Fibroblast of peridontal ligament (primary cell): ENCODE measurements at regions not wholly inside any gene's neighbourhood (a gene's known extent, or its start where the extent isn't known, plus 50 kb on each side); places are given as distances from the start of the nearest gene placed in this dataset.
"Not testable (repeated sequence)": the region's sequence is repeated elsewhere in the genome, so short reads cannot be mapped to it uniquely, and the experiment has no call there.

Experiments used
- DNase-seq: peaks from one replicate; pipeline ENCODE4 v3.0.0-alpha.2; 2010; ENCODE audit errors: extremely low read depth

GRCh38 chr15:26261413-26261812 lies 398.3 kb upstream of the ATP10A start:
- DNase-seq = no peak

GRCh38 chr15:26260517-26261133 lies 397.5 kb upstream of the ATP10A start:
- DNase-seq = no peak

GRCh38 chr15:26259581-26259980 lies 396.5 kb upstream of the ATP10A start:
- DNase-seq = no peak

GRCh38 chr15:26244782-26245181 lies 381.7 kb upstream of the ATP10A start:
- not testable (repeated sequence) for DNase-seq

GRCh38 chr15:26243382-26243781 lies 380.3 kb upstream of the ATP10A start:
- no peak for DNase-seq

- DNase-seq = no peak
Observed at GRCh38 chr15:26242565-26243071, 379.5 kb upstream of the ATP10A start.

GRCh38 chr15:26235864-26236263 lies 372.7 kb upstream of the ATP10A start:
- DNase-seq = no peak

- DNase-seq = no peak
Observed at GRCh38 chr15:26234976-26235767, 372.0 kb upstream of the ATP10A start.

GRCh38 chr15:26232691-26233090 lies 369.6 kb upstream of the ATP10A start:
- no peak for DNase-seq

GRCh38 chr15:26231096-26231495 lies 368.0 kb upstream of the ATP10A start:
- DNase-seq = no peak

GRCh38 chr15:26224266-26224665 lies 361.1 kb upstream of the ATP10A start:
- DNase-seq = no peak

- DNase-seq = no peak
Observed at GRCh38 chr15:26223720-26224119, 360.6 kb upstream of the ATP10A start.

GRCh38 chr15:26222781-26223180 lies 359.7 kb upstream of the ATP10A start:
- DNase-seq = no peak

GRCh38 chr15:26217043-26217442 lies 353.9 kb upstream of the ATP10A start:
- DNase-seq = not testable (repeated sequence)

GRCh38 chr15:26214290-26214689 lies 351.2 kb upstream of the ATP10A start:
- no peak for DNase-seq

GRCh38 chr15:26213427-26213826 lies 350.3 kb upstream of the ATP10A start:
- DNase-seq = no peak

GRCh38 chr15:26212109-26212508 lies 349.0 kb upstream of the ATP10A start:
- DNase-seq = no peak

GRCh38 chr15:26210980-26211379 lies 347.9 kb upstream of the ATP10A start:
- DNase-seq = no peak

- DNase-seq = no peak
Observed at GRCh38 chr15:26201177-26201858, 338.2 kb upstream of the ATP10A start.

GRCh38 chr15:26200427-26200826 lies 337.3 kb upstream of the ATP10A start:
- no peak for DNase-seq

- DNase-seq = no peak
Observed at GRCh38 chr15:26197719-26198118, 334.6 kb upstream of the ATP10A start.

GRCh38 chr15:26197060-26197459 lies 333.9 kb upstream of the ATP10A start:
- DNase-seq = no peak

- no peak for DNase-seq
Observed at GRCh38 chr15:26191193-26191592, 328.1 kb upstream of the ATP10A start.
